Brain pericyte (primary cell): ENCODE measurements at regions not wholly inside any gene's neighbourhood (a gene's known extent, or its start where the extent isn't known, plus 50 kb on each side); places are given as distances from the start of the nearest gene placed in this dataset.
"Not testable (repeated sequence)": the region's sequence is repeated elsewhere in the genome, so short reads cannot be mapped to it uniquely, and the experiment has no call there.

Source experiments
- DNase-seq: peaks from one replicate; pipeline ENCODE4 v3.0.0-alpha.2; 2012; ENCODE audit warnings: low read depth, low spot score

GRCh38 chr4:140249351-140249750, 95.4 kb upstream of the MAML3 start:
- DNase-seq, result no peak

GRCh38 chr4:140247237-140247636, 93.3 kb upstream of the MAML3 start:
- no peak for DNase-seq

- no peak for DNase-seq
Observed at GRCh38 chr4:140246216-140246615, 92.2 kb upstream of the MAML3 start.

- DNase-seq, result no peak
Observed at GRCh38 chr4:140244328-140244727, 90.3 kb upstream of the MAML3 start.

- DNase-seq, result no peak
Observed at GRCh38 chr4:140243278-140243753, 89.3 kb upstream of the MAML3 start.

GRCh38 chr4:140242357-140243277, 88.6 kb upstream of the MAML3 start:
- no peak for DNase-seq

GRCh38 chr4:140240237-140240636, 86.3 kb upstream of the MAML3 start:
- no peak for DNase-seq

DNA sequence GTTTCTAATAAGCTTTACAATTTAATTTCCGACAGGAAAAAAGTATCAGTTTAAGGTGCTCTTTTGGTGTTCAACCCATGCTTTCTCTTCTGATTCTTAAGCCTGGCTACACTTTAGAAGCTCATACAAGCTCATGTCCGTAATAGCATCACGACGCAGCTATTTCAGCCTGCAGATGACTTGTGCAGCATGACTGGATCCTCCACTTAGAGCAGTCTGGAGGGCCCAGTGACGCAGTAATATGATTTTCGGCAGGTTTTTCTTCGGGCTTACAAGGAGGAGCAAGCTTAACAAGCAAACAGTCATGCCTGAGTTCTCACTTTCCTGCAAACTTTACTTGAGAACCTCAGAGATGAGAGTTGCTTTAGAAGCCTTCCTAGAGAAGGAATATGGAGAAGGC, 85.3 kb upstream of the MAML3 start:
- DNase-seq, result no peak

DNA sequence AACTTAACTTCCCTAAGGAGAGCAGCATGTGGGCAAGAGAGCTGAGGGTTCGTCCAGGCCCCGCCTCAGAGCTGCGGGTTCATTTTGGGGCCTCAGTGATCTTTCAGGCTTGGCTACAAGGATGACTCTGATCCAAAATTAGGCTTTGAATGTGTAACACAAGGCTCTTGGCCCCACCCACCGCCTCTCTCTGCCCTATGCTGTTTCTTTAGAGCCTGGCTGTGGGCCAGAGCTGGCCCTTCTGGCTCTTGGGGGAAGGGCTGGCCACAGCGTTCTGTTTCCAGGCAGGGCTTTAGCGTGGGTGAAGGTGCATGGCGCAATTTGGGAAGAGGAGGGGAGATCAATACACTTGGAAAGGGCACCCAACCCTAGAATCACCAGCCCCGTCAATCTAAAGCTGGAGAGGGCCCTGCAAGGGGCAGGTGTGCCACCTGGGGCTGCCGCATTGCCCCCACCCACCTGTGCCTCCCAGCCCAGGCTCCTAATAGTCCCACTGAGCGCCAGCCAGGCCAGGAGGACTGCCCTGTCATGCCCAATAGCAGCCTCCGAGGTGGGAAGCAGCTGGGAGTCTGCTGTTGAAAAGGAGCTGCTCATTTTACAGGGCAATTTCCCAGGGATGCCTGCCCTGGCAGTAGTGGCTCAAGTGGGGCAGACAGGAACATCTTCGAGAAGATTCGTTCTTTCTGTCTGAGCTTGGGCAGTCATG, 84.5 kb upstream of the MAML3 start:
- peak; percentile 80 for DNase-seq

GRCh38 chr4:140237616-140238350, 83.8 kb upstream of the MAML3 start:
- DNase-seq, result peak; percentile 87

GRCh38 chr4:140236654-140237169, 82.7 kb upstream of the MAML3 start:
- no peak for DNase-seq

DNA sequence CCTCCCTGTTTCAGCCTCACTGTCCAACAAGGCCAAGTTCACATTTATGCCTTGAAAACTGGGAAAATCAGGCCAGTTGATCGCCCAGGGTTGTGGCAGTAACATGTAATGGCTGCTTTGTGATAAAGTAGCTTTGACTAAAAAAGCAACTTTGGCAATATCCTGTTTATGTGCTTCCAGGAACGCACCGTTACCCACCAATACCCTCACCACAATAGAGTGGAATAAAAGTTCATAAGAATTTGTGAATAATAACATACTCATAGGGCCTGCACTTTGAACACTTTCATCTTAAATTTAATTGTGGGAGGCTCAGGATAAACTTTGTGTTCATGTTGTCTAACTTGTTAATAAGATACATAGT, 80.7 kb upstream of the MAML3 start:
- no peak for DNase-seq

- DNase-seq, result no peak
Observed at GRCh38 chr4:140233791-140234696, 80.1 kb upstream of the MAML3 start.

DNA sequence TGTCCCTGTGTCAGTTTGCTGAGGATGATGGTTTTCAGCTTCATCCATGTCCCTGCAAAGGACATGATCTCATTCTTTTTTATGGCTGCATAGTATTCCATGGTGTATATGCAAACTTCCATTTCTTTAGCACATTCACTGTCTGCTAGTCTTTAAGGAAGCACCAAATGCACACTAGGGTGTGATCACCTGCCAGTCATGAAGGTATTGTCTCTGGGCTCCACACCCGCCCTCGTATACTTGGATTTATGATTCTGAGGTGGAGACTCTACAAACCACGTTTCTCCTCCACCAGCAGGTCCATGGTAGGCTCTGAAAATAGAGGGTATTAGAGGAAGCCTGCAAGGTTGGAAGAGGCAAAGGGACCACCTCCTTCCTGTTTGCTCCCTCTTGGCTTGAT, 75.9 kb upstream of the MAML3 start:
- DNase-seq, result no peak

DNA sequence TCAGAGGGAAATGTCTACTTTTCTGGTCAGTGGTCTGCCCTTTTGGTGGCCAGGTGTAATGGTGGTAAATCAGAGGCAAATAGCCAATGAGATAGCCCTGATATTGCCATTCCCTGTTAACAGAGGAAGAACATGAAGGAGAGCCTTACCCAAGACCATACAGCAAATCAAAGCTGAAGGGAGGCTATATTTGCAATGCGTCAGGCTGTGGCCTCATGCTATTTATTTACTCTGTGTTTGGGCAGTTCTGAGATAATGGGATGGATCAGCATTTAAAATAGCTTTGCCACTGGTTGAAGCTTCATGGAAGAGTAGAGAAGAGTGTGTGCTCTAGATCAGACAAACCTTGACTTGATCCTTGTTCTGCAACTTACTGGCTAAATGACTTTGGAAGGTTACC, 73.3 kb upstream of the MAML3 start:
- no peak for DNase-seq

- DNase-seq, result no peak
Observed at GRCh38 chr4:140223056-140223810, 69.2 kb upstream of the MAML3 start.

DNA sequence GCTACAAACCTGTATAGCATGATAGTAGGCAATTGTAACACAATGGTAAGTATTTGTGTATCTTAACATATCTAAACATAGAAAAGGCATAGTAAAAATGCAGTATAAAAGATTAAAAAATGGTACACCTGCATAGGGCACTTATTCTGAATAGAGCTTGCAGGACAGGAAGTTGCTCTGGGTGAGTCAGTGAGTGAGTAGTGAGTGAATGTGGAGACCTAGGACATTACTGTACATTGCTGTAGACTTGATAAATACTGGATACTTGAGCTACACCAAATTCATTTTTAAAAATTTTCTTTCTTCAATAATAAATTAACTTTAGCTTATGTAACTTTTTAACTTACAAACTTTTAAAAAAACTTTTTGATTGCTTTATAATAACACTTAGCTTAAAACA, 68.2 kb upstream of the MAML3 start:
- no peak for DNase-seq

DNA sequence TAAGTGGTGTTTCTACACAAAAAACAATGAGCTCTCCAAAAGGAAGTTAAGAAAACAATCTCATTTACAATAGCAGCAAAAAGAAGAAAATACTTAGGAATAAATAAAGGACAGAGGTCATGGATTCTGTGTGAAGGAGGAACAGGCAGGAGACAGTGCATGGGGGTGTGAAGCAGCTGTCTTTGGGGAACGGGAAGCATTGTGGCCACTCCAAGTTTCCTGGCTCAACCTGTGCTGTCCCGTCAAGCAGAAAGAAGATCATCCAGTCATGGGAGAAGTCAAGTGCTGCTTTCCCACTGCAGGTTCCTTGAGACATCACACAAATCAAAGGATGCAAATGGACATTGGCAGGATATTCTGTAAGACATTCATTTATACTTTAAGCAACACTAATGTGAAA, 66.1 kb upstream of the MAML3 start:
- DNase-seq, result no peak

- no peak for DNase-seq
Observed at GRCh38 chr4:140219567-140219966, 65.6 kb upstream of the MAML3 start.

DNA sequence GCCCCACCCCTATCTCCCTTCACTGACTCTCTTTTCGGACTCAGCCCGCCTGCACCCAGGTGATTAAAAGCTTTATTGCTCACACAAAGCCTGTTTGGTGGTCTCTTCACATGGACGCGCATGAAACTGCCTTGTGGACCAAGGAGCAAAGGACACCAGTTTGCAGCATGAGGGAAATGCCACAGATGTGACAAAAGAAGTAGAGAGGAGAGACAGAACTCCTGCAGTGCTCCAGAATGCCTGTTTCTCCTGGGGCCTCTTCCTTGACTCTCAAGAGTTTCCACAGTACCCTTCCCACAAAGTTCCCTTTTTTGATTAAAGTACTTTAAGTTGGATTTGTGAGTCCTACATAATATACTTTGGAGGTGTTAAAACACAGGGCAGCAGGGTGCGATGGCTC, 65.1 kb upstream of the MAML3 start:
- DNase-seq, result not testable (repeated sequence)
